Astrocyte (in vitro differentiated cells and primary cell): ENCODE measurements at regions not wholly inside any gene's neighbourhood (a gene's known extent, or its start where the extent isn't known, plus 50 kb on each side); places are given as distances from the start of the nearest gene placed in this dataset.
"Not testable (repeated sequence)": the region's sequence is repeated elsewhere in the genome, so short reads cannot be mapped to it uniquely, and the experiment has no call there.

Source experiments
- DNase-seq: peaks from one replicate; pipeline ENCODE4 v3.0.0-alpha.2; 2010; ENCODE audit warnings: low read depth
- FAIRE-seq: peaks from 2 replicates; lab custom pipeline; 2011; peaks lifted over from hg19 to GRCh38; lab: Jason Lieb, UNC
- H2AFZ ChIP-seq: 2 replicates; pipeline ENCODE4 v1.6.0; 2012; ENCODE audit warnings: low read depth, low read length, inconsistent platforms
- H3K27ac ChIP-seq: 2 replicates; pipeline ENCODE4 v1.5.1; 2011; ENCODE audit warnings: low read depth, low read length, inconsistent platforms
- H3K27me3 ChIP-seq: 2 replicates; pipeline ENCODE4 v1.6.0; 2011; ENCODE audit warnings: low read length, inconsistent platforms; ENCODE audit not compliant: insufficient read depth
- H3K36me3 ChIP-seq: 2 replicates; pipeline ENCODE4 v1.5.1; 2011; ENCODE audit warnings: low read length, inconsistent platforms; ENCODE audit not compliant: insufficient read depth
- H3K4me1 ChIP-seq: 2 replicates; pipeline ENCODE4 v1.5.1; 2011; ENCODE audit warnings: low read length, inconsistent platforms; ENCODE audit not compliant: insufficient read depth
- H3K4me2 ChIP-seq: 2 replicates; pipeline ENCODE4 v1.6.0; 2012; ENCODE audit warnings: low read length, inconsistent platforms
- H3K4me3 ChIP-seq: 2 replicates; pipeline ENCODE4 v1.5.1; 2011; ENCODE audit warnings: low read depth, mild to moderate bottlenecking, low read length, inconsistent platforms; ENCODE audit not compliant: insufficient read depth
- H3K79me2 ChIP-seq: 2 replicates; pipeline ENCODE4 v1.6.0; 2012; ENCODE audit warnings: mild to moderate bottlenecking, low read length, inconsistent platforms; ENCODE audit not compliant: insufficient read depth
- H3K9ac ChIP-seq: 2 replicates; pipeline ENCODE4 v1.6.0; 2012; ENCODE audit warnings: mild to moderate bottlenecking, low read length, inconsistent platforms
- H3K9me3 ChIP-seq: 2 replicates; pipeline ENCODE4 v1.5.1; 2012; ENCODE audit warnings: low read depth, mild to moderate bottlenecking, low read length, inconsistent platforms; ENCODE audit not compliant: insufficient read depth
- H4K20me1 ChIP-seq: 2 replicates; pipeline ENCODE4 v1.6.0; 2012; ENCODE audit warnings: low read length, inconsistent platforms; ENCODE audit not compliant: insufficient read depth
- H3K27ac Mint-ChIP-seq: one replicate; pipeline ENCODE4 v1.8.0; 2021; ENCODE audit warnings: mild to moderate bottlenecking, mixed read lengths; ENCODE audit not compliant: unreplicated experiment
- H3K27me3 Mint-ChIP-seq: one replicate; pipeline ENCODE4 v1.8.0; 2021; ENCODE audit warnings: low read depth, mixed read lengths; ENCODE audit not compliant: unreplicated experiment
- H3K36me3 Mint-ChIP-seq: one replicate; pipeline ENCODE4 v1.8.0; 2021; ENCODE audit warnings: low read depth, mixed read lengths; ENCODE audit not compliant: unreplicated experiment
- H3K4me1 Mint-ChIP-seq: one replicate; pipeline ENCODE4 v1.8.0; 2021; ENCODE audit warnings: low read depth, mixed read lengths; ENCODE audit not compliant: unreplicated experiment
- H3K4me3 Mint-ChIP-seq: one replicate; pipeline ENCODE4 v1.8.0; 2021; ENCODE audit warnings: mild to moderate bottlenecking, moderate library complexity, mixed read lengths; ENCODE audit not compliant: unreplicated experiment
- H3K9me3 Mint-ChIP-seq: one replicate; pipeline ENCODE4 v1.8.0; 2021; ENCODE audit warnings: mild to moderate bottlenecking, mixed read lengths; ENCODE audit not compliant: unreplicated experiment
- CTCF ChIP-seq: IDR thresholded peaks from 2 replicates; pipeline ENCODE4 v1.5.1; 2011; ENCODE audit warnings: low read depth, mild to moderate bottlenecking, inconsistent platforms, low read length, moderate library complexity; ENCODE audit not compliant: insufficient read depth
- EZH2 ChIP-seq: IDR thresholded peaks from 2 replicates; pipeline ENCODE4 v1.6.1; 2012; ENCODE audit warnings: mild to moderate bottlenecking, low read length, inconsistent platforms; ENCODE audit not compliant: insufficient read depth

GRCh38 chr6:67914419-67914818, 720.7 kb upstream of the ADGRB3 start:
- TF ChIP-seq EZH2 (no peak), CTCF (no peak)

GRCh38 chr6:67909354-67909753, 725.7 kb upstream of the ADGRB3 start:
- H3K27ac Mint-ChIP-seq, result no peak overlapping the region
- H3K4me1 Mint-ChIP-seq, result no peaks in the 10 kb centered on the region
- no peak for TF ChIP-seq CTCF
- TF ChIP-seq EZH2, result no peak
- H3K4me3 Mint-ChIP-seq, result no peak overlapping the region
- FAIRE-seq, result no peak
- Histone ChIP-seq H4K20me1 (no peaks in the 10 kb centered on the region), H2AFZ (no peak overlapping the region), H3K27ac (no peak overlapping the region), H3K4me2 (no peak overlapping the region), H3K9ac (no peak overlapping the region), H3K36me3 (no peaks in the 10 kb centered on the region), H3K79me2 (no peaks in the 10 kb centered on the region), H3K27me3 (no peaks in the 10 kb centered on the region), H3K4me1 (no peaks in the 10 kb centered on the region), H3K4me3 (no peak overlapping the region), H3K9me3 (no peaks in the 10 kb centered on the region)
- no peaks in the 10 kb centered on the region for H3K27me3 Mint-ChIP-seq
- DNase-seq, result no peak
- H3K36me3 Mint-ChIP-seq, result no peaks in the 10 kb centered on the region
- no peaks in the 10 kb centered on the region for H3K9me3 Mint-ChIP-seq

More at GRCh38 chr6:67914419-67914818, 720.7 kb upstream of the ADGRB3 start:
- H3K9me3 Mint-ChIP-seq, result no peaks in the 10 kb centered on the region
- no peaks in the 10 kb centered on the region for H3K27me3 Mint-ChIP-seq
- no peaks in the 10 kb centered on the region for H3K9me3 ChIP-seq
- DNase-seq (no peak), FAIRE-seq (no peak)
- no peak overlapping the region for H3K4me3 ChIP-seq
- no peaks in the 10 kb centered on the region for H3K36me3 Mint-ChIP-seq
- no peak overlapping the region for H3K27ac Mint-ChIP-seq
- H3K79me2 ChIP-seq, result no peaks in the 10 kb centered on the region
- no peak overlapping the region for H3K4me2 ChIP-seq
- H3K36me3 ChIP-seq, result no peaks in the 10 kb centered on the region
- H3K27ac ChIP-seq, result no peak overlapping the region
- H2AFZ ChIP-seq, result no peak overlapping the region
- no peaks in the 10 kb centered on the region for H3K4me1 ChIP-seq
- no peaks in the 10 kb centered on the region for H3K4me1 Mint-ChIP-seq
- no peaks in the 10 kb centered on the region for H3K27me3 ChIP-seq
- no peak overlapping the region for H3K4me3 Mint-ChIP-seq
- no peak overlapping the region for H3K9ac ChIP-seq
- H4K20me1 ChIP-seq, result no peaks in the 10 kb centered on the region

- no peaks in the 10 kb centered on the region for H3K4me1 ChIP-seq
- H3K27ac ChIP-seq, result no peak overlapping the region
- H3K27me3 ChIP-seq, result no peaks in the 10 kb centered on the region
- Mint-ChIP-seq H3K4me1 (no peaks in the 10 kb centered on the region), H3K4me3 (no peak overlapping the region), H3K36me3 (no peaks in the 10 kb centered on the region), H3K27me3 (no peaks in the 10 kb centered on the region), H3K9me3 (no peaks in the 10 kb centered on the region), H3K27ac (no peak overlapping the region)
- TF ChIP-seq CTCF, result no peak
- no peaks in the 10 kb centered on the region for H3K79me2 ChIP-seq
- H3K4me3 ChIP-seq, result no peak overlapping the region
- H4K20me1 ChIP-seq, result no peaks in the 10 kb centered on the region
- FAIRE-seq (no peak), DNase-seq (no peak)
- H3K4me2 ChIP-seq, result no peak overlapping the region
- no peaks in the 10 kb centered on the region for H3K36me3 ChIP-seq
- H2AFZ ChIP-seq, result no peak overlapping the region
- no peak overlapping the region for H3K9ac ChIP-seq
- H3K9me3 ChIP-seq, result no peaks in the 10 kb centered on the region
Observed at GRCh38 chr6:67908379-67908778, 726.7 kb upstream of the ADGRB3 start.

- H3K4me3 ChIP-seq, H3K36me3 Mint-ChIP-seq, H3K79me2 ChIP-seq, H4K20me1 ChIP-seq, H2AFZ ChIP-seq, H3K4me2 ChIP-seq, H3K36me3 ChIP-seq, H3K27ac Mint-ChIP-seq, H3K27ac ChIP-seq, H3K4me1 ChIP-seq, H3K9ac ChIP-seq, H3K4me1 Mint-ChIP-seq, H3K9me3 ChIP-seq, DNase-seq, H3K4me3 Mint-ChIP-seq, H3K27me3 ChIP-seq, H3K9me3 Mint-ChIP-seq, FAIRE-seq, H3K27me3 Mint-ChIP-seq: not testable (repeated sequence)
Observed at GRCh38 chr6:67904735-67905134, 730.3 kb upstream of the ADGRB3 start.
